HCT116 (cell line): ENCODE measurements at regions not wholly inside any gene's neighbourhood (a gene's known extent, or its start where the extent isn't known, plus 50 kb on each side); places are given as distances from the start of the nearest gene placed in this dataset.

Source experiments
- ATAC-seq: fragments of 200-7000 bp; cut with Tn5 transposase; 2 replicates; pipeline ENCODE4 v1.9.1; 2020; ENCODE audit warnings: mild to moderate bottlenecking, moderate library complexity
- BruUV-seq: library from RNA; stranded (reverse); fragments of 400-500 nt; replicated peaks from 2 replicates; lab custom pipeline; 2021; lab: Mats Ljungman, UMichigan
- CTCF ChIA-PET: fragments of 300-600 bp; sonication (Branson Sonifier 250); formaldehyde crosslinking; loops from one replicate; lab custom pipeline; 2021; ENCODE audit warnings: antibody characterized with exemption; lab: Charles Lee
- POLR2A ChIA-PET: fragments of 300-600, 350-600 bp; sonication (Branson Sonifier 250); formaldehyde crosslinking; loops from one replicate; lab custom pipeline; 2021; ENCODE audit warnings: antibody characterized with exemption; lab: Charles Lee
- RAD21 ChIA-PET, 2 experiments: fragments of 300-600 bp; sonication (Branson Sonifier 250); formaldehyde crosslinking; loops; one replicate each; lab custom pipeline; 2023; ENCODE audit warnings: low total read pairs in 2 of 2; ENCODE audit not compliant: uncharacterized antibody in 2 of 2, unreplicated experiment in 2 of 2, low non-redundant PET in 1 of 2; lab: Charles Lee
- DNase-seq: peaks from one replicate; pipeline ENCODE4 v3.0.0-alpha.2; 2010; ENCODE audit warnings: low read depth, low spot score
- H2AFZ ChIP-seq: fragments of 200-600 bp; shearing (Covaris generic), sonication (generic); 2 replicates; pipeline ENCODE4 v1.6.1; 2017; ENCODE audit warnings: low read depth, mixed run types, mixed read lengths, antibody characterized with exemption, low read length; ENCODE audit not compliant: poor library complexity, severe bottlenecking
- H3K27ac ChIP-seq: 2 replicates; pipeline ENCODE4 v1.5.1; 2012; ENCODE audit warnings: low read depth, low read length
- H3K27me3 ChIP-seq: fragments of 200-600 bp; sonication (generic); 2 replicates; pipeline ENCODE4 v1.6.1; 2016; ENCODE audit warnings: mixed run types, low read length, mixed read lengths; ENCODE audit not compliant: insufficient read depth
- H3K36me3 ChIP-seq, 2 experiments: fragments of 200-500 bp in 1 of 2; fragments of 200-600 bp in 1 of 2; sonication (Bioruptor generic) in 1 of 2; sonication (generic) in 1 of 2; 2 replicates each; pipeline versions ENCODE4 v1.5.1 to v1.6.1; 2014 to 2016; ENCODE audit warnings: low read length in 2 of 2, inconsistent platforms in 1 of 2, mixed read lengths in 1 of 2, mixed run types in 1 of 2; ENCODE audit not compliant: insufficient read depth in 2 of 2, control insufficient read depth in 1 of 2
- H3K4me1 ChIP-seq, 2 experiments: fragments of 200-600 bp in 1 of 2; sonication (generic) in 1 of 2; 2 replicates each; pipeline versions ENCODE4 v1.5.1 to v1.6.1; 2012 to 2017; ENCODE audit warnings: low read length in 2 of 2, inconsistent platforms in 1 of 2, mild to moderate bottlenecking in 1 of 2, mixed read lengths in 1 of 2, mixed run types in 1 of 2, moderate library complexity in 1 of 2; ENCODE audit not compliant: insufficient read depth in 2 of 2, control insufficient read depth in 1 of 2
- H3K4me2 ChIP-seq: fragments of 200-600 bp; sonication (generic); 2 replicates; pipeline ENCODE4 v1.6.1; 2017; ENCODE audit warnings: mixed run types, low read length, mixed read lengths
- H3K4me3 ChIP-seq, 2 experiments: fragments of 200-600 bp in 1 of 2; sonication (generic) in 1 of 2; replicated peaks in 1 of 2; 2 replicates each; pipeline ENCODE4 v1.5.1; 2011 to 2016; ENCODE audit warnings: low read length in 2 of 2, control low read depth in 1 of 2, low read depth in 1 of 2, mild to moderate bottlenecking in 1 of 2, mixed read lengths in 1 of 2, mixed run types in 1 of 2
- H3K79me2 ChIP-seq: fragments of 200-600 bp; sonication (generic); 2 replicates; pipeline ENCODE4 v1.6.1; 2017; ENCODE audit warnings: mild to moderate bottlenecking, mixed run types, low read length, moderate library complexity, mixed read lengths; ENCODE audit not compliant: insufficient read depth
- H3K9ac ChIP-seq: fragments of 200-600 bp; sonication (generic); 2 replicates; pipeline ENCODE4 v1.6.1; 2016; ENCODE audit warnings: low read length, mixed read lengths
- H3K9me2 ChIP-seq: fragments of 200-600 bp; sonication (generic), shearing (Covaris generic); 2 replicates; pipeline ENCODE4 v1.6.1; 2017; ENCODE audit warnings: mixed run types, mild to moderate bottlenecking, moderate library complexity; ENCODE audit not compliant: insufficient read depth
- H3K9me3 ChIP-seq, 2 experiments: fragments of 200-500 bp in 1 of 2; fragments of 200-600 bp in 1 of 2; sonication (Bioruptor generic) in 1 of 2; sonication (generic) in 1 of 2; 2 replicates each; pipeline ENCODE4 v1.6.1; 2014 to 2017; ENCODE audit warnings: low read length in 2 of 2, mixed read lengths in 2 of 2, inconsistent platforms in 1 of 2, low read depth in 1 of 2, mild to moderate bottlenecking in 1 of 2, mixed run types in 1 of 2, moderate library complexity in 1 of 2; ENCODE audit not compliant: control insufficient read depth in 1 of 2, insufficient read depth in 1 of 2
- H4K20me1 ChIP-seq: fragments of 200-600 bp; sonication (generic), shearing (Covaris generic); 2 replicates; pipeline ENCODE4 v1.6.1; 2017; ENCODE audit warnings: mixed run types, mild to moderate bottlenecking, moderate library complexity; ENCODE audit not compliant: insufficient read depth
- CEBPB ChIP-seq: IDR thresholded peaks from 2 replicates; pipeline ENCODE4 v1.6.1; 2012; ENCODE audit warnings: low read depth
- EGR1 ChIP-seq: IDR thresholded peaks from 2 replicates; pipeline ENCODE4 v1.6.1; 2012; ENCODE audit warnings: low read depth
- EZH2 ChIP-seq: fragments of 200-600 bp; sonication (generic); IDR thresholded peaks from 2 replicates; pipeline ENCODE4 v1.6.1; 2017; ENCODE audit warnings: antibody characterized with exemption, mixed run types
- FOSL1 ChIP-seq: IDR thresholded peaks from 2 replicates; pipeline ENCODE4 v1.6.1; 2012; ENCODE audit warnings: low read depth
- MAX ChIP-seq: IDR thresholded peaks from 2 replicates; pipeline ENCODE4 v1.6.1; 2012
- RAD21 ChIP-seq: IDR thresholded peaks from 2 replicates; pipeline ENCODE4 v1.6.1; 2012; ENCODE audit warnings: low read depth, mild to moderate bottlenecking
- SRF ChIP-seq: IDR thresholded peaks from 2 replicates; pipeline ENCODE4 v1.6.1; 2012; ENCODE audit warnings: low read depth
- YY1 ChIP-seq: IDR thresholded peaks from 2 replicates; pipeline ENCODE4 v1.6.1; 2011; ENCODE audit warnings: low read length, low read depth, moderate library complexity, mild to moderate bottlenecking; ENCODE audit not compliant: insufficient replicate concordance; ENCODE audit errors: extremely low read depth
- ZBTB33 ChIP-seq: IDR thresholded peaks from 2 replicates; pipeline ENCODE4 v1.6.1; 2011; ENCODE audit warnings: mild to moderate bottlenecking, low read length, moderate library complexity; ENCODE audit not compliant: insufficient replicate concordance; ENCODE audit errors: extremely low read depth
- ZNF274 ChIP-seq: fragments of 200-500 bp; sonication (Bioruptor generic); IDR thresholded peaks from 2 replicates; pipeline ENCODE4 v1.6.1; 2014; ENCODE audit warnings: mild to moderate bottlenecking, low read depth, low read length, inconsistent platforms
- intact Hi-C: fragments of 100-400 bp; cut with micrococcal nuclease; formaldehyde crosslinking; loops from 2 replicates; pipeline ENCODE4 v1.10.0; 2022

DNA sequence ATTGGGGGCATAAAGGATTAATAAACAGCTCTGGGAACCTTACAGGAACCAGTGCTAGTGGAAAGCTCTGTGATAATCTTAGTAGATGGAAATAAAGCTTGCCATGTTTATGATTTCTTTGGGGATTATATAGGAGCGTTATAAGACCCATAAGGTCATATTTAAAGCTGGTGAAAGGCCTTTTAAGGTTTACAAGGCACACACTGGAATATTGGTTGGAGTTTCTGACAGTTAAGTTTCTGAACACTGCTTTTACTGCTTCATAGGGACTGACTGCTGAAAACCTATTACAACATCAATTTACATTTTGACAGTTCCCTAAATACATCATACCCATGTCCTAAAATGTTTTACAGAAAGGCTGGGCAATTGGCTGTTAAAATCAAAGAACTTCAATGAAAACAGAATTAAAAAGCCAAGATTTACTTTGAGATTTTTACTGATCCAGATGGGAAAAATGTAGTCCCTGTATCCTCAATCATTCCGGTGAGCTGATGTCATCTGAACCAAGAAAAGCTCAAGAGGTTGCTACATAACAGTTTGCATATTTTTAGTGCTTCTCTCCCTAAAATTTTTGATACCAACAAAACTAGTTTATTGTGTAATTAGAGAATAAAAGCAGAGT is 153.7 kb upstream of the IGF1 start:
- Histone ChIP-seq H2AFZ (no peak overlapping the region), H3K9me2 (no peaks in the 10 kb centered on the region), H3K9ac (no peak overlapping the region), H3K27ac (no peak overlapping the region), H3K4me1 (no peaks in the 10 kb centered on the region), H4K20me1 (no peaks in the 10 kb centered on the region), H3K79me2 (no peaks in the 10 kb centered on the region), H3K9me3 (no peaks in the 10 kb centered on the region), H3K4me2 (no peak overlapping the region), H3K36me3 (no peaks in the 10 kb centered on the region), H3K27me3 (no peaks in the 10 kb centered on the region), H3K4me3 (no peak overlapping the region)
- CTCF ChIA-PET: no interaction called here
- ATAC-seq (no peak), DNase-seq (no peak)
- intact Hi-C loops: no loop called here
- no peak for TF ChIP-seq ZNF274
- no peak for TF ChIP-seq MAX
- no peak for TF ChIP-seq EZH2
- no peak for TF ChIP-seq FOSL1
- no peak for TF ChIP-seq CEBPB
- no peak for TF ChIP-seq RAD21
- no peak for TF ChIP-seq ZBTB33
- TF ChIP-seq SRF: no peak
- TF ChIP-seq YY1: no peak
- TF ChIP-seq EGR1: no peak
- POLR2A ChIA-PET: no interaction called here
- no TSS peak for BruUV-seq
- RAD21 ChIA-PET: no interaction called here
